ENCODE measurements at regions not wholly inside any gene's neighbourhood (a gene's known extent, or its start where the extent isn't known, plus 50 kb on each side); places are given as distances from the start of the nearest gene placed in this dataset.

DNA sequence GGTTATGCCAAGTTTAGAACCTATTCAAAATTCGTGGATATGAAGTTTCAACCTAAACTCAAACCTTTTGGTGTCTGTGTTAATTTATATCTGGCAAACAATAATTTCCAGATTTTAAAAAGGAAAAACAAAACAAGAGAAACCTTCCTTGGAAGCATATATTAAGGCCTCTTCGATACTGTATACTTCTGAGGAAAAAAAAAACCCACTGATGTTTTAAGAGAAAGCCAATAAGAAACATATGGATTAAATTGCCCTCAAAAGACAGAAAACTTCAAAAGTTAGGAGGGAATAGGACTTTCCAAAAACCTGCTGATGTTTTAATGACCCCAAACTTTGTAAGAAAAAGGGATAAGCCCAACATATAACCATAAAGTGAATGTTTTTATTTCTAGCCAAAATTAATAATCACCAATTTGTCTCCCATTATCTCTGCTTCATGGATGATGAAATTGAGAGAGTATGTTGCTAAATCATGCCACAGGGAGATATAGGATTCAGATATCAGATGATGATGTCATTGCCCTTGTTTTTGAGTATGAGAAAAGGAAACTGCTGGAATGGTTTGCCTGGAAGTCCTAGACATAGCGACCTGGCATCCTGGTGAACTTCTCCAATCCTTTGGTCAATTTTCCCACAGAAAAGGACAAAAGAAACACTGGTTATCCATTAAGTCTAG, 423.9 kb downstream of the DMRT2 start:
- DNase-seq = no peak

DNA sequence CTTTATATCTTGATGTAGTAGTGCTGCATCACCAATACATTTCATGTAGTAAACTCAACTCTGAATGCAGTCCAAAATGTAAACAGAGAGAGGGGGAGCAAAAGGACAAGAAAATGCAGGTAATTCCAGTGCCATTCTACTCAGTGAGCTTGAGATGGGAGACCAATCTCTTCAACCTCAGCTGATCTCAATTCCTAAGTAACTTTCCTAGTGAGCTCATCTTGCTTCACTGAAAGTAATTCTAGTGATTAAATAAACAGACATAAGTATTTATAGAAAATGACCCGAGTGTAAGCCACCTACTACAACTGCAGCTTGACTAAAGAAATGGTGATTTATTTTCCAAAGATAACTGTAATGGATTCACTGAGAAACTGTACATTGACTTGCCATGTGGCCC, 424.5 kb downstream of the DMRT2 start:
- DNase-seq = no peak

GRCh38 chr9:1490341-1491232, 440.4 kb downstream of the DMRT2 start:
- DNase-seq = no peak

DNA sequence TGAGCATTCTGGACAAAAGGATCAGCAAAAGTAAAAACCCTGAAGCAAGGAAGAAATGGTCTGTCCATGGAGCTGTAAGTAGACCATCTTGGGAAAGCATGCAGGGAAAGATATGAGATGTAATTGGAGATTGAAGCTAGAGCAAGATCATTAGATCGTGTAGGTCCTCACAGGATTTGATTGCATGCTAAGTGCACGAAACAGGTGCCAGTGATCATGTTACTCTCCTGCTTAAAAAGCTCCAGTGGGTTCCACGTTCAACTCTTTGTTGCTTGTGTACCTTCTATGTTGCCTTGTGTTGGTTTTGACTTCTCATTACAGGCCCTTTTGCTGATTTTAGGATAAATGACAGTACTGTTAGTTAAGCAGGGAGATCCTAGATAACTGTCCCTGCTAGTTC, 442.0 kb downstream of the DMRT2 start:
- no peak for DNase-seq

DNA sequence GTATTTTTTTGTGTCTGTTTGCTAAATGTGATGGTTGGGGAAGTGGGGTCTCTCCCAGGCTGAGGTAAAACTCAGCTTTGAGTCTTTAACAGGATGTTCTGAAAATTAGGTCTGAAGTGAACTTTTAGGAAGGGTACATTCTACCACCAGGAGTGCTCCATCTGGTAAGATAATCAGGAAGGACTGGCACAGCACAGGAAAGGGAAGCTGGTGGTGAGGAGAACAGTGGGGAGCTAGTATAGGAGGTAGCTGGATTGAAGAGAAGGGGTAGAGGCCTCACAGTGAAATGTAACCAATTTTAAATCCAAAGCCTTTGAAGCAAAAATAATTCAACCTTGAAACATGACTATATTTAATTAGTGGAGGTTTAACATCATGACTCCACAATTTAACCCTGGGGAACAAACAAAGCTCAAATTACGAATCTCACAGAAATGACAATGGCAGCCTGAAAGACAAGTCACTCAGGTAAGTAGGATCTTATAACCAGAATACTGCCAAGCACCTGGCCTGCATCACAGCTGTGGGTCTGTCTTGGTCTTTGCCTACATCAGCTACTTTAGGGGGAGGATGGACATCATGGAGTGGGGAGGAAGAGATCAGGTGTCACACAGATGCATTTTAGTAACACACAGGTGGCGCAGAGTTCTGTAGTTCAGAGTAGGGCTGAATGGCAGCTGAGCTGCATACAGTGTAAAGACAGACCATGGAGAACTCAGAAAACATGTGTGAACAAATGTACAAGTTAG, 445.3 kb downstream of the DMRT2 start:
- no peak for DNase-seq

DNA sequence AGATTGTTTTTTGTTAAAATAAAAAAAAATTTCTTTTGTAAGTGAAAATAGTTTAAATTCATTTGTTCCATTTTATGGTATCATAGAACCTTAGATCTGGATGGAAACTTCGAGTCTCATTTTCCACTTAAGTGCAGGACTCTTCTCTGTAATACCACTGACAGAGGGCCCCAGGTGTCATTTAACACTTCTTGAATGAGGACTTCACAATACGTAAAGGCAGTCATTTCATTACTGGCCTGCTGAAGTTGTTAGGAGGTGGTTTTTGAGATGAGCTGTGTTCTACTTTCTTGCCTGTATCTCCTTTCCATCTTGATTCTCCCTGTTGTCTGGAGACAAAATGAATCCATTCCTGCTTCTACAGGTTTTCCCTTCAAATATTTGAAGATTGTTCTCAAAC, 455.3 kb downstream of the DMRT2 start:
- DNase-seq = no peak

GRCh38 chr9:1510712-1511111, 460.6 kb downstream of the DMRT2 start:
- no peak for DNase-seq

DNA sequence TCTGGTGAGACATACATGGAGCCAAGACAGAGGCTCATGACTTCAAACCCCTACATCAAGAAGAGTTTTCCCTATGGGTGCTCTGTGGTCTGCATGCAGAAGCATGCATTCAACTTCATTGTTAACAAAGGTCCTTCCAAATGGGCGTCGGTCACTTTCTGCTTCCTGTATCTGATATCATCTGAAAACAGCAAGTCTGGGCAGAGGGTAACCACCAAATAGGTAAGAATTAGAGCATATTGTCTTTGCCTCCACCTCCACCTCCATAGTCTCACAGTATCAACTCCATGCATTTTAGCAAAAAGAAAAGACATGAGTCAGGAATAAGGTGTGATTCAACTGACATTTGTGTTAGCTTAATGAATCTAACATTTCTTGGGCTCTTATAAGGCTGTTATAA, 462.9 kb downstream of the DMRT2 start:
- no peak for DNase-seq

DNA sequence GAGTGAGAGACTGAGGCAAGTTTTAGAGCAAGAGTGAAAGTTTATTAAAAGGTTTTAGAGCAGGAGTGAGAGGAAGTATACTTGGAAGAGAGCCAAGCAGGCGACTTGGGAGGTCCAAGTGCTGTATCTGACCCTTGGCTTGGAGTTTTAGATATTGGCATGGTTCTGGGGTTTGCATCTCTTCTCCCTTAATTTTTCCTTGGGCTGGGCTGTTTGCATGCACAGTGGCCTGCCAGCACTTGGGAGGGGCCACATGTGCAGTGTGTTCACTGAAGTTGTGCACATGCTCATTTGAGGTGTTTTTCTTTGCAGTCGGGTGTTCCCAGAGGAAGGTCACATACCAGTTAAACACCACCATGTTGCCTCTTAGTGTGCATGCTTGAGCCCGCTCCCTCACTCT, 464.1 kb downstream of the DMRT2 start:
- no peak for DNase-seq

DNA sequence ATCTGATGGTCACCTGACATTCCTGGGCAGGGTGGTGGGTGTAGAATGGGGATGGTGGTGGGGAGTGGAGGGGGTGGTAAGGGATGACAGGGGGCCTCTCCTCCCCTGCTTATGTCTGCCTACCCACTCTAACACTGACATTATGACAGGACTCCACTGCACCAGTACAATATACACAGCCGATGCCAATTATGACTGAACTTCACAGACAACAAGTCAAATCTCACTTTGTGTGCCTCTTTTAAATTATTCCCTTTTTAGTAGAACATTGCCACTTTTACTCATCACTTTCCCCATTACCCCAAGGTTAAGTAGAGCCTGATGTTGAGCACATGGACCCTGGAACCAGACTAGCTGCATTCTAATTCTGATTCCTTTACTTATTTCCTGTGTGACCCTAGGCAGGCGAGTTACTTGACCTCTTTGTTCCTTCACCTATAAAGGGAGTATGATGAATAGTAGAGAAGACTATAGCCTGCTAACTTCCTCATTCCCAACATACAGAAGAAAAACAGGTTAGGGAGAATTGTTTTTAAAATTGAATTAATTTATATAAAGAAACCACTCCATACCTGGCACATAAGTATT, 464.7 kb downstream of the DMRT2 start:
- DNase-seq = no peak

DNA sequence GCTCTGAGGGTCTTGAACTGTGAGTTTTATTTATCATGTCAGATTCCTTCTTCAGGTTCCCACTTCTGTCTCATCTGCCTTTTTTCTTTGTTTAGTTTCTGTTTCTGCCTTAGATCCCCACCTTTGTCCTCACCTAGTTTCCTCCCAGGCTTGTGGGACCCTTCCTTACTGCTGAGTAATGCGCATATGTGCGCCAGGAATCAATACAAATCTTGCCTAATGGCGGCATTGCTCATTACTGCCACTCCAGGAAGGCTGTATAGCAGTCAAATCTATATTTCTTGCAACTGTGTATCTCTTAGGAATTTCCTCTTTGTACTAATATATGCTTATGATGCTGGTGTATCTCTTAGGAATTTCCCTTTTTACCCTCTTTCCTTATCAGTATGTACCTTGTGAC, 465.4 kb downstream of the DMRT2 start:
- DNase-seq = no peak

DNA sequence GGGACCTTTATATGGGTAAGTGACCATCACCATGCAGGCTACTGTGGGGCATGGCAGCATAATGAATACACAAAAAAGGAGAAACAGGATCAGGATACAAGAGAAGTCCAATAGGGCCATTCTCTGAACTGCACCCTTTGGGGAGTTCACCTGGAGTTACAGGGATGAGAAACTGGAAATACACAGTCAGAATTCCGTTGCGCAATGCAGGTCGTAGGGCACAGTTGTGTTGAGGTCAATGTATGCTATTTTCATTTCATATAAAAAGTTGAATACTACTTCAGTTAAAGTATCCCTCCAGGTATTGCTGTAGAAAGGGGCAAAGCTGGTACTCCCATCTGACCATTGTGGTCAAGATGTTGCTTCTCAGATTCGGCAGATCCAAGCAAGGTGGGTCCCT, 471.4 kb downstream of the DMRT2 start:
- no peak for DNase-seq

- DNase-seq = no peak
These were observed 472.1 kb downstream of the DMRT2 start for GRCh38 chr9:1522219-1522767.

- DNase-seq = no peak
These were observed 478.3 kb downstream of the DMRT2 start for GRCh38 chr9:1528456-1528855.

DNA sequence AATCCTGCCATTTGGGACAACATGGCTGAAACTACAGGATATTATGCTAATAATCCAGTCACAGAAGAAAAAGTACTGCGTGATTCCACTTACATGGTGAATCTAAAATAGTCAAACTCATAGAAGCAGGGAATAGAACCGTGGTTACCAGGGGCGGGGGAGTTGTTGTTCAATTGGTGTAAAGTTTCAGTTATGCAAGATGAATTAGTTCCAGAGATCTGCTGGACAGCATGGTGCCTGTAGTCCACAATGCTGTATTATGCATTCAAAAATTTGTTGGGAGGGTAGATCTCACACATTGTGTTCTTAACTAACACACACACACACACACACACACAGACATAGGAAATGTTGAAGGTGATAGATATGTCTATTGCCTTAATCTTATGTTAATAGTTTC, 480.5 kb downstream of the DMRT2 start:
- DNase-seq = no peak

GRCh38 chr9:1531424-1531823, 481.3 kb downstream of the DMRT2 start:
- DNase-seq = no peak

DNA sequence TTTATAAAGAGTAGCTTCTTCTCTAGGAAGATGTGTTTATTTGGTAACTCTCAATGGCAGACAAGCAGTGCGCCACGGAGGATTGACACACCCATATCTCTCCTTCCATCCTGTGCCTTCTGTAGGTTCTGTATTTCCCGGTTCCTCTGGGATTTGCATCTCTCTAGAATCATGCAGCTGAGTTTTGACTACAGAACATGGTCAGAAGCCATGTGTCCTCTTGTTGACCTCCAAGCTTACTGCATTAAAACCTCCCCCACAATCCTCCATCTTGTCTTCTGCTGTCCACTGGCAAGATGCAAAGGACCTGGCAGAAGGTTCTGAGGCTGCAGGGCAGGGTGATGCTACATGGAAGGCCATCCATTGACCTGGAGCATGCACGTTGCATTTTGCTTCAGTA, 482.0 kb downstream of the DMRT2 start:
- DNase-seq = no peak

DNA sequence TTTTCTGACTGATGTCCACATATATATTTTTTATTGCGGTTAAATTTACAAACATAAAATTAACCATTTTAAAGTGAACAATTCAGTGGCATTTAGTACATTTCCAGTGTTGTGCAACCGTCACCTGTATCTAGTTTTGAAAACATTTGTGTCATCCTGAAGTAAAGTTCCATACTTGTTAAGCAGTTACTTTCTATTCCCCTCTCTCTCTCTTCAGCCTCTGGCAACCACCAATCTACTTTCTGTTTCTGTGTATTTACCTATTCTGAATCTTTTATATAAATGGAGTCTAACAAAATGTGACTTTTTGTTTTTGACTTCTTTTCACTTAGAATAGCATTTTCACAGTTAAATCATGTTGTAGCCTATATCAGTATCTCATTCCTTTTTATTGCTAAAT, 480.1 kb upstream of the SMARCA2 start:
- DNase-seq = no peak

GRCh38 chr9:1535599-1535998, 479.5 kb upstream of the SMARCA2 start:
- DNase-seq = no peak

DNA sequence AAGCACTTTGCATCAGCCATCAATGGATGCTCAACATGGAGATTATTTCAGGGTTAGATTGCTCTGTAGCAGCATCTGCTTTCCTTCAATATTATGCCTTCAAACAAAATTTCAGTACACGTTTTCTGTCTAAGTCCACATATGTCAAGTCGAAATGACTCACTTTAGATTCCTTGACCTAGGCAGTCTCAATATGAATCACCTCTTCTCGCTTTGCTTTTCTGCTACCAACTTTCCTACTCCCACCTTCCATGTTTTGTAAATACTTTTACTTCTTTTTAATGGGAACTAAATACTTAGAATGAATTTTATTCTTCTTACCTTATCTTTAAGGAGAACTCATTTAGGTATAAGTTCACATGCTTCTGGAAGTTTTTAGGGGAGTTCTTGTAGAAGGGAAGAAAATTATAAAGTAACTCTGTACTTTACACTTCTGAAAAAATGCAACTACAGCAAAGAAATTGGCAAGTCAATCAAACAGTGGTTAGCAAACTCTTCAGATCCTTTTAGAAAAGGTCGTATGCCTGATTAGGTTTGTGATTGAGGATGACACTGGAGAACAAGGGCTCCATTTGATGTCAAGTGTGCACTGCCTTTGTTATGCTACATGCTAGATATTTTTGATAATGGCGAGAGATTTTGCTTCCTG, 478.5 kb upstream of the SMARCA2 start:
- no peak for DNase-seq

DNA sequence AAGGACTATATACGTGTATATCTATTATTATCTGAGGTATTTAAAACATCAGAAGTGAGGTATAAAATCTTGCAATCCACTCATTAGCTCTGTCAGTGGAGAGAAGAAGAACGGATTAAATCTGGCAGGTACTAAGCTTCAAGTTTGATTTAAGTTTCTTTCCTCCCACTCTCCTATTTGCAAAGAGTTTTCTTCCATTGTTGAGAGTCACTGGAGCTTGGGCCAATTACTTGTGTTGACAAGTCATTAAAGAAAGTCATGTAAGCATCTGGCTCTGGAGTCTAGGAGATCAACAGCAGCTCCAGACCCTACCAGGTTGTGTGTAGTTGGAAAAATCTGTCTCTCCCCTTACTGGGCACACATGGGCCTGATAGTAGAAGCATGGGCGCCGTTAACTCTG, 476.8 kb upstream of the SMARCA2 start:
- no peak for DNase-seq

All from hypothalamus (tissue), 51 donors.